K562 (cell line): ENCODE measurements at regions not wholly inside any gene's neighbourhood (a gene's known extent, or its start where the extent isn't known, plus 50 kb on each side); places are given as distances from the start of the nearest gene placed in this dataset.

Experiments used
- ATAC-seq: fragments of 200-7000 bp; cut with Tn5 transposase; 3 replicates; pipeline ENCODE4 v1.9.1; 2020; ENCODE audit warnings: moderate library complexity
- BruUV-seq: library from RNA; stranded (reverse); fragments of 400-500 nt; replicated peaks from 2 replicates; lab custom pipeline; 2021; lab: Mats Ljungman, UMichigan
- CTCF ChIA-PET: fragments of 300-600 bp; formaldehyde crosslinking; extraction: SDS; loops from one replicate; lab custom pipeline; 2021; ENCODE audit warnings: low intra/inter-chr PET ratio; lab: Yijun Ruan, JAX
- POLR2A ChIA-PET: fragments of 300-600, 350-650 bp; sonication (Branson Sonifier 250); formaldehyde crosslinking; extraction: SDS; loops from one replicate; lab custom pipeline; 2021; ENCODE audit warnings: antibody characterized with exemption, inconsistent platforms; lab: Yijun Ruan, JAX
- DNase-seq, 4 experiments: peaks; one replicate each; pipeline versions ENCODE4 v3.0.0 to v3.0.0-alpha.2; 2011 to 2018; ENCODE audit warnings: low spot score in 3 of 4, mixed read lengths in 3 of 4; ENCODE audit errors: extremely low read depth in 1 of 4
- FAIRE-seq: peaks from 2 replicates; lab custom pipeline; 2011; peaks lifted over from hg19 to GRCh38; lab: Jason Lieb, UNC
- H2AFZ ChIP-seq: 2 replicates; pipeline ENCODE4 v1.6.0; 2011; ENCODE audit warnings: low read depth, low read length, control low read depth, inconsistent platforms
- H3K27ac ChIP-seq: fragments of 200-600 bp; 3 replicates; pipeline ENCODE4 v1.8.0; 2011; ENCODE audit warnings: low read depth, mild to moderate bottlenecking, control low read depth, inconsistent platforms, low read length, moderate library complexity, mixed read lengths; ENCODE audit errors: extremely low read depth
- H3K27me3 ChIP-seq, 2 experiments: fragments of 300-600 bp in 1 of 2; 2 replicates in 1 of 2; 3 replicates in 1 of 2; pipeline versions ENCODE4 v1.6.0 to v1.8.0; 2011; ENCODE audit warnings: inconsistent platforms in 2 of 2, low read length in 2 of 2, mild to moderate bottlenecking in 1 of 2, mixed read lengths in 1 of 2, moderate library complexity in 1 of 2; ENCODE audit not compliant: control insufficient read depth in 2 of 2, insufficient read depth in 2 of 2
- H3K36me3 ChIP-seq: fragments of 300-600 bp; 3 replicates; pipeline ENCODE4 v1.8.0; 2011; ENCODE audit warnings: mild to moderate bottlenecking, low read length, inconsistent platforms; ENCODE audit not compliant: control insufficient read depth, insufficient read depth
- H3K4me1 ChIP-seq, 2 experiments: fragments of 200-600 bp in 1 of 2; replicated peaks in 1 of 2; 2 replicates in 1 of 2; 3 replicates in 1 of 2; pipeline versions ENCODE4 v1.5.1 to v1.8.0; 2011; ENCODE audit warnings: inconsistent platforms in 2 of 2, low read length in 2 of 2, mild to moderate bottlenecking in 1 of 2, mixed read lengths in 1 of 2, moderate library complexity in 1 of 2; ENCODE audit not compliant: control insufficient read depth in 2 of 2, insufficient read depth in 2 of 2
- H3K4me2 ChIP-seq: 2 replicates; pipeline ENCODE4 v1.6.1; 2011; ENCODE audit warnings: low read length, control low read depth, inconsistent platforms, mixed read lengths; ENCODE audit not compliant: insufficient read depth
- H3K4me3 ChIP-seq: fragments of 200-600 bp; sonication (generic), shearing (Covaris generic); 2 replicates; pipeline ENCODE4 v1.5.1; 2016; ENCODE audit warnings: control low read depth, inconsistent platforms
- H3K79me2 ChIP-seq: fragments of 200-600 bp; 3 replicates; pipeline ENCODE4 v1.8.0; 2011; ENCODE audit warnings: low read length, inconsistent platforms; ENCODE audit not compliant: control insufficient read depth, insufficient read depth
- H3K9ac ChIP-seq, 2 experiments: 2 replicates each; pipeline versions ENCODE4 v1.6.0 to v1.6.1; 2011; ENCODE audit warnings: low read depth in 2 of 2, low read length in 2 of 2, control low read depth in 1 of 2, inconsistent platforms in 1 of 2, mild to moderate bottlenecking in 1 of 2, mixed read lengths in 1 of 2; ENCODE audit not compliant: insufficient read depth in 1 of 2
- H3K9me1 ChIP-seq: one replicate; pipeline ENCODE4 v1.6.0; 2011; ENCODE audit warnings: inconsistent platforms, mild to moderate bottlenecking, low read length, moderate library complexity; ENCODE audit not compliant: control insufficient read depth, insufficient read depth
- H3K9me3 ChIP-seq: replicated peaks from 2 replicates; pipeline ENCODE4 v1.5.1; 2011; ENCODE audit warnings: low read depth, low read length, inconsistent platforms; ENCODE audit not compliant: control insufficient read depth, insufficient read depth
- H4K20me1 ChIP-seq: replicated peaks from 2 replicates; pipeline ENCODE4 v1.6.1; 2011; ENCODE audit warnings: low read length, inconsistent platforms, mixed read lengths; ENCODE audit not compliant: control insufficient read depth, insufficient read depth
- CBX1 ChIP-seq: sonication (generic); IDR thresholded peaks from 2 replicates; pipeline ENCODE4 v1.6.1; 2016; ENCODE audit warnings: antibody characterized with exemption, low read depth, mild to moderate bottlenecking
- CCNT2 ChIP-seq: IDR thresholded peaks from 2 replicates; pipeline ENCODE4 v1.6.1; 2011; ENCODE audit warnings: borderline replicate concordance, low read depth, mild to moderate bottlenecking, moderate library complexity, mixed read lengths, low read length; ENCODE audit not compliant: insufficient read length; ENCODE audit errors: extremely low read depth
- ERF ChIP-seq: fragments of 450-650 bp; formaldehyde crosslinking; IDR thresholded peaks from 2 replicates; pipeline ENCODE4 v1.4.0; 2020; ENCODE audit warnings: mild to moderate bottlenecking, mixed read lengths
- FOXK2 ChIP-seq, 2 experiments: fragments of 450-650 bp; IDR thresholded peaks in 1 of 2; conservative IDR thresholded peaks in 1 of 2; 2 replicates each; pipeline ENCODE4 v1.6.1; 2016; ENCODE audit warnings: low read depth in 2 of 2, mild to moderate bottlenecking in 1 of 2
- HLTF ChIP-seq: fragments of 450-650 bp; IDR thresholded peaks from 2 replicates; pipeline ENCODE4 v1.6.1; 2016
- SREBF1 ChIP-seq: fragments of 150-350 bp; IDR thresholded peaks from 2 replicates; pipeline ENCODE4 v1.6.1; 2014; ENCODE audit warnings: antibody characterized with exemption, low read depth, low read length, borderline replicate concordance
- STAT5A ChIP-seq: IDR thresholded peaks from 2 replicates; pipeline ENCODE4 v1.6.1; 2012; ENCODE audit warnings: low read length, inconsistent platforms, borderline replicate concordance
- ZFP91 ChIP-seq: sonication (generic); formaldehyde crosslinking; IDR thresholded peaks from 2 replicates; pipeline ENCODE4 v1.8.0; 2022; ENCODE audit warnings: mild to moderate bottlenecking, missing genetic modification reagents
- ZNF707 ChIP-seq: fragments of 250-450 bp; sonication (Bioruptor Pico); conservative IDR thresholded peaks from 2 replicates; pipeline ENCODE4 v1.8.0; 2022; ENCODE audit warnings: inconsistent platforms, mild to moderate bottlenecking, moderate library complexity
- ZNF717 ChIP-seq: fragments of 250-450 bp; sonication (Bioruptor Pico); IDR thresholded peaks from 2 replicates; pipeline ENCODE4 v1.5.0; 2021
- WGBS: fragments of 100-300 bp; shearing (Covaris generic); methylation state at CpG from one replicate; pipeline ENCODE4 v1.1.6; 2016; ENCODE audit warnings: low coverage, mixed read lengths; ENCODE audit not compliant: insufficient coverage; ENCODE audit errors: missing lambda C conversion rate; 5-methylcytosine and 5-hydroxymethylcytosine counted together
- in situ Hi-C: fragments of 300-500 bp; cut with MboI; formaldehyde crosslinking; loops from 4 replicates; pipeline ENCODE4 v1.15.0; 2018; ENCODE audit warnings: inconsistent platforms, mixed read lengths
- intact Hi-C: fragments of 100-400 bp; cut with micrococcal nuclease; formaldehyde crosslinking; loops from 2 replicates; pipeline ENCODE4 v1.14.2; 2022
- TF ChIP-seq, protein P1 (sequence below): sonication (generic); formaldehyde crosslinking; IDR thresholded peaks from 2 replicates; pipeline ENCODE4 v1.8.0; 2023; ENCODE audit warnings: missing genetic modification reagents, mild to moderate bottlenecking, borderline replicate concordance

GRCh38 chr5:153043886-153044285 is 446.6 kb upstream of the GRIA1 start:
- WGBS: 0% methylated on average over 1 of the region's 1 CpG
- Histone ChIP-seq H3K4me2 (no peak overlapping the region), H3K9ac (no peak overlapping the region), H3K4me1 (no peaks in the 10 kb centered on the region), H3K9me3 (no peaks in the 10 kb centered on the region), H3K36me3 (no peaks in the 10 kb centered on the region), H3K27ac (no peak overlapping the region), H4K20me1 (no peaks in the 10 kb centered on the region), H3K4me3 (no peak overlapping the region), H3K9me1 (no peaks in the 10 kb centered on the region), H2AFZ (no peak overlapping the region), H3K27me3 (no peaks in the 10 kb centered on the region), H3K79me2 (no peaks in the 10 kb centered on the region)
- DNase-seq: no peak
- FAIRE-seq: no peak
- BruUV-seq: no TSS peak
- ChIA-PET CTCF (no interaction called here), POLR2A (no interaction called here)
- in situ Hi-C loops: no loop called here
- intact Hi-C loops: no loop called here
- ATAC-seq: no peak
- TF ChIP-seq STAT5A (no peak), ZNF707 (CRISPR knock-in tag) (no peak), FOXK2 (conservative IDR thresholded peaks at IDR 0.05 in 1 of 2, IDR thresholded peaks at IDR 0.05 in 1 of 2; ENCODE audit: low read depth in 2 of 2) (no peak), HLTF (no peak), ZNF717 (CRISPR knock-in tag) (no peak), SREBF1 (no peak), ZFP91 (CRISPR knock-in tag) (no peak), CCNT2 (no peak), ERF (CRISPR knock-in tag) (no peak), CBX1 (no peak)
- TF ChIP-seq, protein P1, sequence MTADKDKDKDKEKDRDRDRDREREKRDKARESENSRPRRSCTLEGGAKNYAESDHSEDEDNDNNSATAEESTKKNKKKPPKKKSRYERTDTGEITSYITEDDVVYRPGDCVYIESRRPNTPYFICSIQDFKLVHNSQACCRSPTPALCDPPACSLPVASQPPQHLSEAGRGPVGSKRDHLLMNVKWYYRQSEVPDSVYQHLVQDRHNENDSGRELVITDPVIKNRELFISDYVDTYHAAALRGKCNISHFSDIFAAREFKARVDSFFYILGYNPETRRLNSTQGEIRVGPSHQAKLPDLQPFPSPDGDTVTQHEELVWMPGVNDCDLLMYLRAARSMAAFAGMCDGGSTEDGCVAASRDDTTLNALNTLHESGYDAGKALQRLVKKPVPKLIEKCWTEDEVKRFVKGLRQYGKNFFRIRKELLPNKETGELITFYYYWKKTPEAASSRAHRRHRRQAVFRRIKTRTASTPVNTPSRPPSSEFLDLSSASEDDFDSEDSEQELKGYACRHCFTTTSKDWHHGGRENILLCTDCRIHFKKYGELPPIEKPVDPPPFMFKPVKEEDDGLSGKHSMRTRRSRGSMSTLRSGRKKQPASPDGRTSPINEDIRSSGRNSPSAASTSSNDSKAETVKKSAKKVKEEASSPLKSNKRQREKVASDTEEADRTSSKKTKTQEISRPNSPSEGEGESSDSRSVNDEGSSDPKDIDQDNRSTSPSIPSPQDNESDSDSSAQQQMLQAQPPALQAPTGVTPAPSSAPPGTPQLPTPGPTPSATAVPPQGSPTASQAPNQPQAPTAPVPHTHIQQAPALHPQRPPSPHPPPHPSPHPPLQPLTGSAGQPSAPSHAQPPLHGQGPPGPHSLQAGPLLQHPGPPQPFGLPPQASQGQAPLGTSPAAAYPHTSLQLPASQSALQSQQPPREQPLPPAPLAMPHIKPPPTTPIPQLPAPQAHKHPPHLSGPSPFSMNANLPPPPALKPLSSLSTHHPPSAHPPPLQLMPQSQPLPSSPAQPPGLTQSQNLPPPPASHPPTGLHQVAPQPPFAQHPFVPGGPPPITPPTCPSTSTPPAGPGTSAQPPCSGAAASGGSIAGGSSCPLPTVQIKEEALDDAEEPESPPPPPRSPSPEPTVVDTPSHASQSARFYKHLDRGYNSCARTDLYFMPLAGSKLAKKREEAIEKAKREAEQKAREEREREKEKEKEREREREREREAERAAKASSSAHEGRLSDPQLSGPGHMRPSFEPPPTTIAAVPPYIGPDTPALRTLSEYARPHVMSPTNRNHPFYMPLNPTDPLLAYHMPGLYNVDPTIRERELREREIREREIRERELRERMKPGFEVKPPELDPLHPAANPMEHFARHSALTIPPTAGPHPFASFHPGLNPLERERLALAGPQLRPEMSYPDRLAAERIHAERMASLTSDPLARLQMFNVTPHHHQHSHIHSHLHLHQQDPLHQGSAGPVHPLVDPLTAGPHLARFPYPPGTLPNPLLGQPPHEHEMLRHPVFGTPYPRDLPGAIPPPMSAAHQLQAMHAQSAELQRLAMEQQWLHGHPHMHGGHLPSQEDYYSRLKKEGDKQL: no peak
